ENCODE measurements at regions not wholly inside any gene's neighbourhood (a gene's known extent, or its start where the extent isn't known, plus 50 kb on each side); places are given as distances from the start of the nearest gene placed in this dataset.
"Not testable (repeated sequence)": the region's sequence is repeated elsewhere in the genome, so short reads cannot be mapped to it uniquely, and the experiment has no call there.

- no peak for DNase-seq (ENCODE audit: low spot score)
Observed at GRCh38 chr6:15770347-15771143, 107.7 kb upstream of the DTNBP1 start.

DNA sequence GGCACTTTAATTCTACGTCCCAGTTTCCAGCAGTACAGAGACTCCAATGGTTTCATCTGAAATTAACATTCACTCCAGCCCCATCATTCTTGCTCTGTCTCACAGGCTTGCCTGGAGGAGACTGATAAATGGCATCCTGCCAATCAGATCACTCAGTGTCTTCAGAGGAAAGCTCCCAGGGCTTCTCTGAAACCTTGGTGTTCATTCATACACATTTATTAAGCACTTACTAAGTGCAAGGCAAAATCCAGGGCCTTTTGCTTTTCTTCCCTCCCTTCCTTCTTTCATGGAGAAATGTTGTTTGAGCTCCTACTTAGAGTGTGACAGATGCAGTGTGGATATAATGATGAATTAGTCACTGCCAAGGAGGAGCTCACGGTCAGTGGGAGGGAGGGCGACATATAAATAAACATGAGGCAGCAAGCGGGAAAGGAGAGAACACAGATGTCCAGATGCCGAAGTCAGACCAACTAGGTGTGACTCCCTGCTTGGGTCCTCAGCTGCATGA lies 106.7 kb upstream of the DTNBP1 start:
- no peak for DNase-seq (ENCODE audit: low spot score)

DNA sequence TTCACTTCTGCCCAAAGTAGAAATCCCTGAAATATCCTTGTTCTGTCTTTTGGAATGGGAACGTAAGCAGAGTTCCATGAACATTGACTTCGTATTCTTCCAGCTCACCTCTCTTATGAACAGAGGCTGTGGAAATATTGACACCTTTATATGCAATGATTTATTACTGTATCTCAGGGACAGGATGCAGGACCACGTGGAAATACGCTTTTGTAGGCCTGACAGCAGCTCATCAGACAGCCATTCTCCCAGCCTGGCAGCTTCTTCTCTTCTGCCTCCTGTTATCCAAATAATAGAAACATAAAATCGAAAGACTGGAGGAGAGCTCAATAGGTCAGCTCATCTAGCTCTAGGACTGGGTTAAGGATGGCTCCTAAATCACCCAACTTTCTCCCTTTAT lies 106.2 kb upstream of the DTNBP1 start:
- DNase-seq (ENCODE audit: low spot score) = no peak

- DNase-seq (ENCODE audit: low spot score) = peak; percentile 65
Observed at GRCh38 chr6:15763837-15764236, 101.0 kb upstream of the DTNBP1 start.

- DNase-seq (ENCODE audit: low spot score) = no peak
Observed at GRCh38 chr6:15763364-15763763, 100.5 kb upstream of the DTNBP1 start.

- no peak for DNase-seq (ENCODE audit: low spot score)
Observed at GRCh38 chr6:15761045-15761502, 98.2 kb upstream of the DTNBP1 start.

DNA sequence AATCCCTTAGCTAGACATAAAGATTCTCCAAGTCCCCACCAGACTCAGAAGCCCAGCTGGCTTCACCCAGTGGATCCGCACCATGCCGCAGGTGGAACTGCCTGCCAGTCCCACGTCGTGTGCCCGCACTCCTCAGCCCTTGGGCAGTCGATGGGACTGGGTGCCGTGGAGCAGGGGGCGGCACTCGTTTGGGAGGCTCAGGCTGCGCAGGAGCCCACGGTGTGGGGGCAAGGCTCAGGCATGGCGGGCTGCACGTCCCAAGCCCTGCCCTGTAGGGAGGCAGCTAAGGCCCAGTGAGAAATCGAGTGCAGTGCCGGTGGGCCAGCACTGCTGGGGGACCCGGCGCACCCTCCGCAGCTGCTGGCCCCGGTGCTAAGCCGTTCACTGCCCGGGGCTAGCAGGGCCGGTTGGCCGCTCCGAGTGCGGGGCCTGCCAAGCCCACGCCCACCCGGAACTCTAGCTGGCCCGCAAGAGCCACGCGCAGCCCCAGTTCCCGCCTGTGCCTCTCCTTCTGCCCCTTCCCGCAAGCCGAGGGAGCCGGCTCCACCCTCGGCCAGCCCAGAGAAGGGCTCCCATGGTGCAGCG lies 95.9 kb upstream of the DTNBP1 start:
- no peak for DNase-seq (ENCODE audit: low spot score)

GRCh38 chr6:15755526-15755925 lies 92.7 kb upstream of the DTNBP1 start:
- DNase-seq (ENCODE audit: low spot score) = no peak

DNA sequence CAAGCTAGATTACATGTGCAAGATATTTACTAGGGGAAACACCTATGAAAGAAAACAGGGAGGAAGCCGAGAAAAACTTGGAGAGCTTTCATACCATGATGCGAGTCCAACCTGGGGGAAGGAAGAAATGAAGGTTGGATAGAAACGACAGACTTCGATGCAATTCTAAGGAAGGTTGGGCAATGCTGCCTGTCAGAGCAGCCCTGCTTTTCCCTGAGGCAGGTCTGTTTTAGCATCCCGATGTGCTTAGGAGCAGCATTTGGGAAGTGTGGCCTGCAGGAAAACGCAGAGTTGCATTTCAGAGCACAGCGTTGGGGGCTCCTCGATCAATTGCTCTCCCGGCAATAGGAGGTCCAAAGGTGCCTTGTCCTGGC lies 91.9 kb upstream of the DTNBP1 start:
- no peak for DNase-seq (ENCODE audit: low spot score)

DNA sequence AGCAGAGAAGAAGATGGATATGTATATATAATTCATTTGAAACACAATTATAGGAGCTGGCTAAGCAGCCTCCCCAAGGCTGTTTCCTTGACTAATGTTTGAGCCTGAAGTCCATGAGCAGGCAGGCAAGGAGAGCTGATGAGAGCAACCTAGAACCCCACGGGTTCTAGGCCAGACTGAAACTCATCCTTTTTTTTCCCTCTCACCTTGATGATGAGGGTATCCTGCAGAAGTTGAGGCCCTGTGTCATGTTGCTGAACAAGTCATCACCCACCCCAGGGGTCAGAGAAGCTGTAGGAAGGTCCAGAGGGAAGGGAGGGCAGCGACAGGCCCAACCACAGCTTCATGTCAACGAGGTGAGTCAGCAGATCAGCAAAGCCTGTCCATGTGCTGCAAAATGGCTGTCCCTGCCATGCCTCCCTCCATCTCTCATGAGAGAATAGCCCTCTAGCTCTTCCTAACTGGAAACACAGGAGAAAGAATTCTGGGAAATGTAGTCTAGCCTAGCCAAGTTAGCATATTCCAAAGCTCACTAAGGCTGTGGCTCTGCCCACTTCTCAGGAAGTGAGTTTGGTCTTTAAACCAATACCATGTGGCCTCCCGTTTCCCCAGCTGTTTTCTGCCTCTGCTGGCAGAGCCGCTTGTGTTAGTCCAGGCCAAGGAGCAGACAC lies 91.3 kb upstream of the DTNBP1 start:
- peak; percentile 27 for DNase-seq (ENCODE audit: low spot score)

- no peak for DNase-seq (ENCODE audit: low spot score)
Observed at GRCh38 chr6:15752820-15753219, 90.0 kb upstream of the DTNBP1 start.

GRCh38 chr6:15751721-15752350 lies 89.0 kb upstream of the DTNBP1 start:
- no peak for DNase-seq (ENCODE audit: low spot score)

- no peak for DNase-seq (ENCODE audit: low spot score)
Observed at GRCh38 chr6:15748341-15748740, 85.5 kb upstream of the DTNBP1 start.

GRCh38 chr6:15747354-15747883 lies 84.6 kb upstream of the DTNBP1 start:
- no peak for DNase-seq (ENCODE audit: low spot score)

- no peak for DNase-seq (ENCODE audit: low spot score)
Observed at GRCh38 chr6:15745781-15746180, 83.0 kb upstream of the DTNBP1 start.

DNA sequence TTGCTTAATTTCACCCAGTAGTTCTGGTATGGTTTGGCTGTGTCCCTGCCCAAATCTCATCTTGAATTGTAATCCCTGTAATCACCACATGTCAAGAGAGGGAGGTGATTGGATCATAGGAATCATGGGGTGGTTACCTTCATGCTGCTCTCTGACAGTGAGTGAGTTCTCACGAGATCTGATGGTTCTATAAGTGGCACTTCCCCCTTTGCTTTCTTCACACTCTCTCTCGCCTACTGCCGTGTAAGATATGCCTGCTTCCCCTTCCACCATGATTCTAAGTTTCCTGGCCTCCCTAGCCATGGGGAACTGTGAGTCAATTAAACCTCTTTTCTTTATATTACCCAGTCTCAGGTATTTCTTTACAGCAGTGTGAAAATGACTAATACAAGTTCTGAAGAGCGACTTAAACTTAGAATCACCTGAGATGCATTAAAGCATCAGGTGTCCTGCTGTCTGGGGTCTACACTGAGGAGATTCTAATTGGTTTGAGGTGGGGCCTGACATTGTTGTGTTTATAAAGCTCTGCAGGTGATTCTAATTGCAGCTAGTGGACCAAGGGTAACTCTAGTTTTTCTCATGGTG lies 82.1 kb upstream of the DTNBP1 start:
- no peak for DNase-seq (ENCODE audit: low spot score)

- DNase-seq (ENCODE audit: low spot score) = not testable (repeated sequence)
Observed at GRCh38 chr6:15742013-15742412, 79.2 kb upstream of the DTNBP1 start.

DNA sequence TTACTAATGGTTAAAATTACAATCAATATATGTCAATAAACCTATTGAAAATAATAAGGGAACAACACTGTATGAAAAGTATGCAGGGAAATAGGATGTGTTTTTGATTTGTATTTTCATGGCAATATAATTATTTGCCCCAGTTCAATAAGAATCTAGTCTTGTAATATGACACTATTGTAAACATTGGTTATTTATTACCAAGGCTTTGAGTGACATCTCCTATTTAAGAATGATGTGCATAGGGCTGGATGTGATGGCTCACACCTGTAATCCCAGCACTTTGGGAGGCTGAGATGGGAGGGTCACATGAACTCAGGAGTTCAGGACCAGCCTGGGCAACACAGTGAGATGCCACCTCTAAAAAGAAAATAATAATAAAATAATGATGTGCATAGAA lies 78.6 kb upstream of the DTNBP1 start:
- DNase-seq (ENCODE audit: low spot score) = no peak

- DNase-seq (ENCODE audit: low spot score) = no peak
Observed at GRCh38 chr6:15739867-15740266, 77.0 kb upstream of the DTNBP1 start.

DNA sequence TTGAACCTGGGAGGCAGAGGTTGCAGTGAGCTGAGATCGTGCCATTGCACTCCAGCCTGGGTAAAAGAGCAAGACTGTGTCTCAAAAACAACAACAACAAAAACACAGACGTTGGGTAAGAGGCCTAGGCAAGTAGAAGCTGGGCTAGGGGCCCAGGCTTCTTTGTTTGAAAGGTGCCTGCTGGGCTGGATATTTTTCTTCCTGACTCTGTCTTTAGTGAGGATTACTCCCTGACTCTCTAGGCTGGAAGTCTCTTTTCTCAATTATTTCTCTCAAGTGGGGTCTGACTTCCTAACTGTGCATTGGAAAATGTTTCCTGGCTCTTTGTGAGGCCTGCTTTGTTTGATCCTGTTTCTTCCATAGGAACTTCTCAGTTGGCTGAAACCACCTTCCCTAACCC lies 76.5 kb upstream of the DTNBP1 start:
- DNase-seq (ENCODE audit: low spot score) = no peak

GRCh38 chr6:15738195-15738594 lies 75.4 kb upstream of the DTNBP1 start:
- DNase-seq (ENCODE audit: low spot score) = not testable (repeated sequence)

DNA sequence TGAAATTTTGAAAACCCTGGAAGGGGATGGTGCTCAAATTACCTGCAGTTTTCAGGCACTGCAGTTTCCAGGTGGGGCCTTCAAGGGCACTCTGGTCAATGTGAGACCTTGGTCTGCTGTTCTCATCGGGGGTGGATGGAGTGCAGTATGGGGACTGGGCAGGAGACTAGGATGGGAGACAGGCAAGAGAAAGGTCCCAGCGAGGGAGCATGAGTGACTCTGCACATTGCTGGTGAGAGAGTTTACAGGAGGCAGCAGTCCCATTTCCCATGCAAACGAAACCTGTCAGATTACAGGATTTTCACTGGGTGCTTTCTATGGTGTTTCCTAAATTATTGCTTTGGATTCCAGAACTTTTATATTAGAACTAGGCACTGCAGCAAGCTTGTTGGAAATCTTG lies 73.5 kb upstream of the DTNBP1 start:
- DNase-seq (ENCODE audit: low spot score) = no peak

Data from SW480 (cell line).